Hematopoietic multipotent progenitor cell treated with erythropoietin and hydrocortisone succinate and interleukin-3 and kit ligand, for 6 days (in vitro differentiated cells): ENCODE measurements at regions not wholly inside any gene's neighbourhood (a gene's known extent, or its start where the extent isn't known, plus 50 kb on each side); places are given as distances from the start of the nearest gene placed in this dataset.
"Not testable (repeated sequence)": the region's sequence is repeated elsewhere in the genome, so short reads cannot be mapped to it uniquely, and the experiment has no call there.

Source experiments
- DNase-seq: peaks from one replicate; pipeline ENCODE4 v3.0.0-alpha.2; 2015

DNA sequence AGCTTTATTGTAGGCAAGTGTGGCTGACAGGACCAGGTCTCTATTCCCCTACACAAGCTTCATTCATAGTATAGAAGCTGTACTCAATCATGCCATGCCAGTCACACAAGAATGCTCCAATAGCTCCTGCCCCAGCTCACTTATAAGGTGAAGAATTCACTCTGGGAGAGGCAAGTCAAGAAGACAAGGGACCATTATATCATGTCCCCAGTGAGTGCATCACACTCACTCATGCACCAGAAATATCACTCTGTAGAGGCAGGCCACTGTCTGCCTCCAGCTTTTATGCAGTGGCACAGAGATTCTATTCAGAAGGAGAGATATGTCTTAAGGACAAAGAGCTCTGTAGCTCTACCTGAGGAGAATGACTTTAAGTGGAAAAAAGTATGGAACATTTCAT lies 263.2 kb downstream of the GJA1 start:
- DNase-seq = no peak

DNA sequence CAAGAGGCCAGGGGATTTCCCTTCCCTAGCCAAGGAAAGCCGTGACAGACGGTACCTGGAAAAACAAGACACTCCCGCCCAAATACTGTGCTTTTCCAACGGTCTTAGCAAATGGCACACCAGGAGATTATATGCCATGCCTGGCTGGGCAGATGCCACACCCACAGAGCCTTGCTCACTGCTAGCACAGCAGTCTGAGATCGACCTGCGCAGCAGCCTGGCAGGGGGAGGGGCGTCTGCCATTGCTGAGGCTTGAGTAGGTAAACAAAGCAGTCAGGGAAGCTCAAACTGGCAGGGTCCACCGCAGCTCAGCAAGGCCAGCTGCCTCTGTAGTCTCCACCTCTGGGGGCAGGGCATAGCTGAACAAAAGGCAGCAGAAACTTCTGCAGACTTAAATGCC lies 267.7 kb downstream of the GJA1 start:
- not testable (repeated sequence) for DNase-seq

DNA sequence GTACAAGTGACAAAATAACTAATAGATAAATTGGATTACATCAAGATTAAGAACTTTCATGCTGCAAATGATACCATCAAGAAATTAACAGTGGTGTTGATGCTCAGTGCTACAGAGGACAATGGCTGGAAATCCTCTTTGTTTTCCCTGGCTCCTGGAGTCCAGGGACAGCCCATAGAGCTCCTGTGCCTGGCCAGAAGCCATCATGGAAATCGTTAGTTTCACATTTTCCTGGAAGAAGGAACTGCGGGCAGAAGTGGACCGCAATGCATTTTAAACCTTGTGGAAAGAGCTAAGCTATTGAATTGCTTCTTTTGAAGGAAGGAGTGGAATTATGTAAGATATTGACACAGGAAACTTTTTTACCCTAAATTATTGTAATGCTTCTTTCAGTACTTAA lies 276.0 kb downstream of the GJA1 start:
- no peak for DNase-seq

DNA sequence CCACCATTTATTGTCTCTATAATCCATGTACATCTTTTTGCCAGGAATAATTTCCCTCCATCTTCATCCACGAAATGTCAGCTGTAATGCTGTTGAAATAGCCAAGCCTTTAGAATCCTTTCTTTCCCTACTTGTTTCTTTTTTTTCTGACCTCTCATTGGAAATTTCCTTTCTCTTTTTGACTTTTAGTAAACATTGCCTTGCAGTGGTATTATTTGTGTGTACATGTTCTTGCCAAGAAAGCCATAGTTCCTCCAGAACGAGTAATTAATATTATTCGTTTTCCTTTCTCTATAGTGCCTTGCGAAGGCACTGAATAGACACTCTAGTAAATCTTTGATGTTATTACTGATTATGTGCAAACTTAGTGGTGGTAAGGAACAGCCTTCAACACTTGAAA lies 282.2 kb downstream of the GJA1 start:
- DNase-seq = no peak

DNA sequence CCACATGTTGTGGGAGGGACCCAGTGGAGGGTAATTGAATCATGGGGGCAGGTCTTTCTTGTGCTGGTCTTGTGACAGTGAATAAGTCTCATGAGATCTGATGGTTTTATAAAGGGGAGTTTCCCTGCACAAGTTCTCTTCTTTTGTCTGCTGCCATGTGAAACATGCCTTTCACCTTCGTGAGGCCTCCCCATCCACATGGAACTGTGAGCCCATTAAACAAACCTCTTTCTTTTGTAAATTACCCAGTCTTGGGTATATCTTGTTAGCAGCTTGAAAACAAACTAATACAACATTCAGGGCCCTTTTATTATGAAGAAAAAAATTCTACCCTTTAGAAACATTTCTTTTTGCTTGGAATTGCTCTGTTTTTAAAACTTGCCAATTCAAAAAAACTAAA lies 285.4 kb downstream of the GJA1 start:
- DNase-seq = not testable (repeated sequence)

DNA sequence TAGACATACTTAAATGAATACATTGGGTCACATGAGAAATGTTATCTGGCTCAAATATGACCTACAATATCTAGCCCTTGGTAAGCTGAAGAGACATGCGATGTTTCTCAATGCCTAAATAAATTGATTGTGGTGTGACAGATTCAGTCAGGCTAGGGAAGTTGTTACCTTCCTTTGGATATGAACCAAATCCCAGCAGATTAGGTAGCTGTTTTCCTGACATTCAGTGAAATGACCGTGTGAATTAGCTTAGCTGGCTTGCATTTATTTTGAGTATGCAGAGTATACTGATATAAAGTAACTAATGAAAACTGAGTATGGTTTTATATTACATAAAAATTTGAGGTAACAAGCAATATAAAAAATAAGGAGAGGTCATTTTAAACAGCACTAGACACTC lies 288.2 kb downstream of the GJA1 start:
- no peak for DNase-seq

DNA sequence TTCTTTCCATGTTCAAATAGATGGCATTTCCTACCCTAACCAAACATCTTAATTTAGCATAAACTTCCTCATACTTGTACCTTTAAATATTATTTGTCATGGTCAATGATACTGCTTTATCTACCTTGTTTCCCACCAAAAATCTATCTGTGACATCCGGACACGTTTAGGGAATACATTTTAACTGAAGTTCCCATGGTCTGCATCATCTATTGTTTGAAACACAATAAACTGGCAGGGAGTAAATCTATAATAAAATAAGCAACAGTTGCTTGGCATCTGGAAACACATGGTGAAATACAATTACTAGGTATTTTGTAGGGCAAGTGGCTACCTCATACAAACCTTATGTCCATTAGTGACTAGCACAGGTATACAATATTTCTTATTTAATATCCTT lies 289.1 kb downstream of the GJA1 start:
- no peak for DNase-seq

DNA sequence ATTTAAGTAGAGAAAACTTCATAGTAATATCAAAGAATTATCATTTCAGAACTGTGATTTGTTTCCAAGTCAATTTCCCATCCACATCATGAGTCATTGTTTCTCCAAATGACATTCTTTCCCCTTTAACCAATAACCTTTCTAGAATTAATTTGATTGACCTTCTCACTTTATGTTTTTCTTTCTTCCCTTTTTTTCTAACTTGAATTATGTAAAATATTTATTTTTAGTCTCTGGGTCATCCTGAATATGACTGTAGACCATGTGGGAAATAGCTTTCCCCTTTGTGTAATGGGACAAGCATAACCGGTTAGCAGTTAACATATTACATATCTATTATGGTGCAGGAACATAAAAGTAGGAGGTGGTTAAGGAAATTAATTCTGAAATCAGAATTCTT lies 291.1 kb downstream of the GJA1 start:
- DNase-seq = no peak

DNA sequence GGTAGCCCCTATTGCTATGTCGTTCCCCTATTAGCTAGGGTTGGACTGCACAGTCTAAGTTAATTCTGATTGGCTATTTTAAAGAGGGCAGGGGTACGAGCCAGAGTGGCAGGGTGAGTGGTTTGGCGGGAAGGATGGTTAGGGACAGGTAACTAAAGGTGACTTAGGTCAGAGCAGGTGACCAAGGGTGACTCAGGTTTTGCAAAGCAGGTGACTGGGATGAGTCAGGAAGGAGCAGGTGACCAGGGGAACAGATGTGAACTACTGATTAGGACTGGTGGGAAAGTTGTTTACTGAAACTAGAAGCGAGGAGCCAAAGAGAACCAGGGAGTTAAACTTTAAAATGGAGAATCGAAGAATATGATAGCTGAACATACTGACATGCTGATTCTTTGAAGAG lies 295.2 kb downstream of the GJA1 start:
- no peak for DNase-seq

DNA sequence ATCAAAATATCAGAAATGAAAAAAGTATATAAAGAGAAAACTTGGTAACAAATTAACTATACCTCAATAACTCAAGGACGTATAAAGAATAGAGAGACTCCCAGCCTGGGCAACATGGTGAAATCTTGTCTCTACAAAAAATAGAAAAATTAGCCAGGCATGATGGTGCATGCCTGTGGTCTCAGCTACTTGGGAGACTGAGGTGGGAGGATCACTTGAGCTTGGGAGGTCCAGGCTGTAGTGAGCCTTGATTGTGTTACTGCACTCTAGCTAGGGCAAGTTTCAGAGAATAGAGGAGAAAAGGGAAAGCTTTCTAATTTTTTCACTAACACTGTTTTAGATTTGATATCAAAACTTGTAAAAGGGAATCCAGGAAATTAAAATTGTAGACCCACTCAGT lies 295.9 kb downstream of the GJA1 start:
- DNase-seq = no peak

DNA sequence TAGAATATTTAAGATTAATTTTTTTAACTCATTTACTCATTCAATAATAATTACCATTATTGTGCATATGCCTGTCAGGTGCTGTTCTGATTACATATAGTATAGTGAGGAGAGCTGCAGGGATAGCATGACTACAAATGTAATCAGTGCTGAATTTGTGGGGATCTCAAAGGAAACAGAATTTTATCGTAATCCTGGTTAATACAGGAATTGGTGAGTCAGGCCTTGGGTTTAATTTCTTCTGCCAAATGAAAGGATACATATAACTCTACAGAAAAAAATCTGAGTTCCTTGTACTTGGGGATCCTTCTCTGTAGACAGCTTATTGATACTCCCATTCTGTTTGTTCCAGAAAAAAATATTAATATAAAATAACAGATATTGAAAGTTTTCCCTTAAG lies 297.2 kb downstream of the GJA1 start:
- no peak for DNase-seq

DNA sequence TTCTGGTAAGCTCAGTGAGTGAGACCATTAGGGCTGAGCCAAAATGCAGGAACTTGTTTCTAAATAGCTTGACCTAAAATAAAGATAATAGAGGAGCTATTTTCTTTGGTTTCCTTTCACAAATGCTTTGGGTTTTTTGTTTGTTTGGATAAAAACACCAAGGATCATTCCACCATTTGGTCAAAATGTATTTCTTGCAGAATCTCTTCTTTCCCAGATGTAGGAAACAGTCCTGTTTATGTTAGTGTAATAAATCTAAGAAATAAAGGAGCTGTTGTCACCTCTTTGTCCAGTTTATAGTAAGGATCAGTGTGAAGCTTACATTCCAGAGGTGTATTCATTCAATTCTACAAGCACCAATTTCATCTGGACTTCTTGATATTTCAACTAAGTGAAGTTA lies 297.8 kb downstream of the GJA1 start:
- DNase-seq = no peak

DNA sequence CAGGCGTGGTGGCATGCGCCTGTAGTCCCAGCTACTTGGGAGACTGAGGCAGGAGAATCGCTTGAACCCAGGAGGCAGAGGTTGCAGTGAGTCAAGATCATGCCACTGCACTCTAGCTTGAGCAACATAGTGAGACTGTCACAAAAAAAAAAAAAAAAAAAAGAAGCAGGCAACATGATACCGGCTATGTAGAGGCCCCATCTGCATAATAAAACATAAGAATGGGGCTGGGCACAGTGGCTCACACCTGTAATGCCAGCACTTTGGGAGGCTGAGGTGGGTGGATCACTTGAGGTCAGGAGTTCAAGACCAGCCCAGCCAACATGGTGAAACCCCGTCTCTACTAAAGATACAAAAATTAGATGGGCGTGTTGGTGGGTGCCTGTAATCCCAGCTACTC lies 304.7 kb downstream of the GJA1 start:
- DNase-seq = not testable (repeated sequence)

DNA sequence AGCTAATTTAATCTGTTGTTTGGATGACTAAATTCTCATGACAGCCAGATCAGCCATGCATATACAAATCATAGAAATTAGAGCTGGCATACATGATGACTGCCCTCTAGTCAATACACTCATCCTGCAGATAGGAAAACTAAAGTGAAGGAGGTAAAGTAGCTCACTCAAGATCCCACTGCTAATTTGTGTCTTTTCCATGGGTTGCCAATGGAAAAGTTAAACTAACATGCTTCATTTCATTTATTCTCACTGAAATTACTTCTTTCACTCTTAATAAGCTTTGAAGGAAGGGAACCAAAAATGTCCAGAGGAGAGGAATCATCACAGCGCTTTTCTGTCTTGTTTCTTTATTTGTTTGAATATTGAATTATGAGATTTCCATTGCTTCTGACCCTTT lies 308.2 kb downstream of the GJA1 start:
- DNase-seq = no peak

DNA sequence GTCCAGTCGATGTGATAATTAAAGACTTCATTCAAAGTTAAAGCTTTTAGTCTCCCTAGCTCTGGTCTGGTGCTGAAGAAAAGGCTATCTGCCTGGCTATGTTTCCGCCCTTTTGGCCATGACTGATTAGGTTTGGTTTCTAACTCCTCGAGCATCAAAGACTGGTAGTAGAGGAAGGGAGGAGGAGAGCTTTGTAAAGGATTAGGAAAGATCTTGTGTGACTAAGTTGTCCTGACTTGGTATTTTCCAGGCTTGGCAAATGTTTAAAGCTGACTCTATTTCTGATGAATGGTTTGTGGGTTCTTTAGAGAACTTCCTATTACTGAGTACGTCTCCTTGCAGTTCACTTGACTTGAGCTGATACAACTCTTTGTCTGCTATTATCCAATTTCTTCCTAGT lies 312.9 kb downstream of the GJA1 start:
- no peak for DNase-seq

DNA sequence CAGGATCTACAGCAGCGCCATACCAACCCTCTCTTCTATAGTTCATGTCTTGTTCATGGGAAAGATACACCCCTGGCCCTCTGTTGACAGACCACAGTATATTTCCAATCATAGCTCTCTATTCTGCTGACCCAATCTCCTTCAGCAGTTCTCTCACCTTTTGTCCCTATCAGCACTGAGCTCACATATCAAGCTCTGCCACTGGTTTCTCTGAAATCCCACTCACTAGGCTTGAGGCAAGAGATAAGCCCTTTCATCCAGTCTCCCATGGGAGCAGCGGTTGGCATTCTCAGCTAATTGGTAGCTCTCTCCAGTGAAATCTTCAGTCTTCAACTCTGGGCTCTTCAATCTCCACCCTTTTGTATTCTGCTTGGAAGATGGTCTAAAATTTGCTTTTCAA lies 313.4 kb downstream of the GJA1 start:
- no peak for DNase-seq

DNA sequence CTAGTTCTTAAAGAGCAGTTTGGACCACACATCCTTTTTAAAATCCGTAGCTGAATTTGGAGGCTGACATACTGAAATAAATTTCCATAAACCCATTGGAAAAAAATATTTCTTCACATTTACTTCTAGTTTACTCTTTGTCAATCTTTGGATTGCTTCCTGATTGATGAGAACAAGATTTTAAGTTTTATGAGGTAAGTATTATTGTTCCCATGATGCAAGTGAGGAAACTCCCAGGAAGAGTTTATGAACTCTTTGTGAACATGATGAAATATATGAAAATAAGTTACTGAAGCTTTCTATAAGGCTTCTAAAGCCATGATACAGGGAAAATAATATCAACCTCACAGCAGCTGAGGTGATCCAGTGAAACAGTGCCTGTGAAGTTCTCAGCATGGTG lies 320.0 kb downstream of the GJA1 start:
- no peak for DNase-seq

DNA sequence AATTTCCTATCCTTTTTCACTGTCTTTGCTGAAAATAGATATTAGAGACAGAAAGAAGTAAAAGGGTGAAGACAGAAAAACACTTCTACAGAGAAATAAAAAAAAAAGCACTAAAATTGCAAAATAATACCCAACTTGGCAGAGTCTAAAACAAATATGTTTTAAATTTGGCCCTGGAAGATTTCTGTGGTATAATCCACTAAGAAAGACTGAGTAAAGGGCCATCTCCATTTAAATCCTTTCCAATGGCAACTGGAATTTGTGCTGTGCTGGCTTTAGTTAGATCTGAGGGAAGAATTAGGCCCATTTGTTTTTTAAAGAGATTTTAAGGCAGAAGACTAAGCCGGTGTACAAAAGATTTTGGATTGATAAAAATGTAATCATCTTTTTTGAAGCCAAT lies 321.2 kb downstream of the GJA1 start:
- DNase-seq = no peak

DNA sequence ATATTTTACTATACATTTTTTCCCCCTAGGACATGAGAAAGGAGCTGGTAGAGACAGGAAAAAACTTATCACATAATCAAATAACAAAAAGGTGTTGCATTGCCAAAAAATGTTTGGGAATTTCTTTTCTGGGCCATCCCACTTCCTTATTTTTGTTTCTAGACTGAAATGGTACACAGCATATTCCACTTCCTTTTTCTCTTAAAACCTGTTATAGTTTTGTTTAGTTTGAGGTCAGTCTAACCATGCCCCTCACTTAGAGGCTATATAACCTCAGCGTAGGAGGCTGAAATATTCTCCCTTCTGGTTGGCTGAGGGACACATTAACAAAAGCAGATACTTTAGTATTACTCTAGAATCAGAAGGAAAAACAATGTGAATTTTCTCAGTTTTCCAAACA lies 323.9 kb downstream of the GJA1 start:
- no peak for DNase-seq

DNA sequence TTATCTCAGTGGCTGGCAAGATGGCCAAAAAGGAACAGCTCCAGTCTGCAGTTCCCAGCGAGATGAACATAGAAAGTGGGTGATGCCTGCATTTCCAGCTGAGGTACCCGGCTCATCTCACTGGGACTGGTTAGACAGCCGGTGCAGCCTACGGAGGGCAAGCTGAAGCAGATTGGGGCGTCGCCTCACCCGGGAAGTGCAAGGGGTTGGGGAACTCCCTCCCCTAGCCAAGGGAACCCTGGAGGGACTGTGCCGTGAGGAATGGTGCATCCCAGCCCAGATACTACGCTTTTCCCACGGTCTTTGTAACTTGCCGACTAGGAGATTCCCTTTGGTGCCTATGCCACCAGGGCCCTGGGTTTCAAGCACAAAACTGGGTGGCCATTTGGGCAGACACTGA lies 324.7 kb downstream of the GJA1 start:
- DNase-seq = no peak

DNA sequence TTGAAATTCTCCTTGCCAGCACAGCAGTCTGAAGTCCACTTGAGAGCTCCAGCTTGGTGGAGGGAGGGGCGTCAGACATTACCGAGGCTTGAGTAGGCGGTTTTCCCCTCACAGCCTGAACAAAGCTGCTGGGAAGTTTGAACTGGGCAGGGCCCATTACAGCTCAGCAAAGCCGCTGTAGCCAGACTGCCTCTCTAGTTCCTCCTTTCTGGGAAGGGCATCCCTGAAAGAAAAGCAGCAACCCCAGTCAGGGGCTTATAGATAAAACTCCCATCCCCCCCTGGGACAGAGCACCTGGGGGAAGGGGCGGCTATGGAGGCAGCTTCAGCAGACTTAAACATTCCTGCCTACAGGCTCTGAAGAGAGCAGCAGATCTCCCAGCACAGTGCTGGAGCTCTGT lies 325.3 kb downstream of the GJA1 start:
- no peak for DNase-seq

DNA sequence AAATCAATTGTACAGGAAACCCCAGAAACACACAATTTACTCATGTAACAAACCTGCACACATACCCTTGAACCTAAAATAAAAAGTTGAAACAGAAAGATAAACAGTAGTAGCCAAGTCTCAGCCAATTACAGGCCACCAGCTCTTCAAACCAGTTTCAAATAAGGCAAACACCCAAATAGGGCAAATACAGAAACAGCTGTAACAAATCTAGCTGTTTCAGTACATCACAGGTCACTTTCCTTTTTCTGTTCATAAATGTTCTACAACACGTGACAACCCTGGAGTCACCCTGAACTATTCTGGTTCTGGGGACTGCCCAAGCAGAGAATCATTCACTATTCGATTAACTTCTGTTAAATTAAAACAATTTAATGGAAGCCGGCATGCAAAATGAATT lies 329.0 kb downstream of the GJA1 start:
- DNase-seq = no peak

DNA sequence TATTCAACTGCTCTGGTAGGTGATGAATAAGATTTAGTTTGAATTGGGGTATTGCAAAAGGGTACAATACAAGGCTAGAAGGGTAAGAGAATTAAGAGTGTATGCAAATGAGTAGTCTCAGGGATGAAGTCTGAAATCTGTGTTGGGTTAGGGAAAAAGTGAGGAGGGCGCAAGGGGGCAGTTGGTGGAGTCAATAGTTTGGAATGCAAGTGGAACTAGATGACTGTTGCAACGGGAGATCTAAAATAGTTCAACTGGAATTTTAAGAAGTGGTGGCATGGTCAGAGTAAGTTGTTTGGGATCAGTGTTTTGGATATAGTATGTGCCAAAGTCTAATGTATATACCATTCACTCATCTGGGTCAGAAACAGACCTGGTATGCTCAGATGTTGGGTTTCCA lies 329.6 kb downstream of the GJA1 start:
- no peak for DNase-seq

DNA sequence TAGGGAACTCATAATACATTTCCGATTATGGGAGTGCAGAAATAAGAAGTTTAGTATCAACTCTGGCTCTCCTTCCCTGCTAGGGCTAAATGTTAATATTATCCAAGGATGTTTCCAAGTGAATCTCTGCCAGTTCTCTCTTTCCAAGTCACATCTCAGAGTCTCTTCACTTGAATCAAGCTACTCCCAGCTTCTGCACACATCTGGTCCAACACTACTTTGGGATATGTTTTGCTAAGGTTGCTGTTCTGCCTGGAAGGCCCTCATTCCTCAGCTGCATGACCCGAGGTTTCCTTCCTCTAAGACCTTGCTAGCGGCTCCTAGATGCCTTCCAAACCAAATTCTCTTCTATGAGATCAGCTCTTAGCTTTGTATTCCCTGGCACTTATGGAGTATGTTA lies 331.8 kb downstream of the GJA1 start:
- DNase-seq = no peak

DNA sequence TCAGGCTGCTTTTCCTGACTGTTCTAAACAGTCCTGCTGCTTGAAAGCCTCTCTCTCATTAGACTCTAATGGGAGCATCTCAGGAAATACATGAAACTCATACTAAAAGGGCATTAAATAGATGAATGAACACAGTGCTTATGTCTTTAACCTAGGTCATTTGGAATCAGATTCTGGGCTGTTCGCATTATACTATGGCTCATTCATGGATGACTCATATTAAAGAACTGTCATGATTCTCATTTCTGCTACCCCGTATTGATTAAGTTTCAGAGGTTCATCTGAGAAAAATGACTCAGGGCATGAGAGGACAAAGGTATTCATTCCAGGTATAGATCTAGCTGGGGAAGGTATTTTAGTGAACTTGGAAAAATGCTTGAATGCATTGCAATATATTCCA lies 335.5 kb downstream of the GJA1 start:
- DNase-seq = no peak

DNA sequence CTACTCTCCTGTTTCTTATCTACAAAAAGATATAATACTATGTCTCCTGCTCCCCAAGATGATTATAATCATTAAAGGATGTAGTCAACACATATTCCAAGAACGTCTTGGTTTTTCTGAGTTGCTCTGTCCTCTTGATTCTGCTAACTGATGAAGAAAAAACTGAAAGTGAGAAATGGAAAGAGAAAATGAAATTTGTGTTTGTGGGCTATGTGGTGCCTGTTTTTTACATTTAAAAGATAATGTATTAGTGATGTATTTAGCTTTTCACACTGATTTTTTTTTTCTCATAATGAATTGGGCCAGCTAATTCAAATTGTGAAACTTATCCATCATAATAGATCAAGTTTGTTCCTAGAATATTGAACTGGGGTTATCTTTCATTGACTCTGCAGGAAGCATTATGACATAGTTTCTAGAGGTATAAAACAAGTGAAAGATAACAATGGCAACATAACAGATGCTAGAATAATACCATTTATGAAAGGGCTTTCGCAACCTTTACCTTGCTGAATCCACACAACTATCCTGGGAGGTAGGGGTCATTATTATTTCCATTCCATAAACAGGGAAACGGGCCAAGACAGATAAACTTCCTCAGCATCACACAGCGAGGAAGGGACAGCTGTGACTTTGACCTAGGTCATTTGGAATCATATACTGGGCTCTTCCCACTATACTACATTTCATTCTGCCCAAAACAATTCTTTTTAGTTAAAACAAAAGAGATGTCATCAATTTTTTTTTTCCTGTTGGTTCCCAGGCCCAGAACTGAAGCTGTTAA lies 336.7 kb downstream of the GJA1 start:
- DNase-seq = no peak
